ENCODE measurements at regions not wholly inside any gene's neighbourhood (a gene's known extent, or its start where the extent isn't known, plus 50 kb on each side); places are given as distances from the start of the nearest gene placed in this dataset.

DNA sequence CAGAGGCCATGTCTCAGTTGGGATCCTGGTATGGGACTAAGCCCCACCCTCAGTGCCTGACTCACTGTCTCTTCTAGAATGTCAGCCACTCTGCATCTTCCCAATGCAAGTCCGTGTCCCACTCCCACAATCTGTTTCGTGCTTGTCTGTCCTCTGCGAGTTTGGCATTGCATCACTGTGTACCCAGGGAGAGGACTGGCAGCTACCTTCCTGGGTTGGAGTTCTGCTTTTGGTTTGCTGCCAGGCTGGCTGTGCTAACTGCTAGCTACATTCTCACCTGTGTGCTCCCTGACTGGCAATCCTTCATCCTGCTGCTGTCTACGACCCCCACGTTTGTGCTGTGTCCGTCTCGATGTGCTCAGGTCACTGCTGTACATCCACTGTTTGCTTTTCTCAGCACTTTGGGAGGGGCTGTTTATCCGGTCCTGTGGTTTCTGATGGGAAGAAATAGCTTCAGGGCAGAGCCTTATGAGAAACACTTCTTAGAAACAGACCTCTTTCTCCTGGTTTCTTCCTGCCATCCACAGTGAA, 56.0 kb upstream of the GLI3 start:
- 49 to 62% methylated on average over 8 of the region's 8 CpGs for WGBS, 2 donors
- intact Hi-C loops (cut with DNase I; ENCODE audit: low total_unique reads): no loop called here
- no peak overlapping the region for H3K4me3 ChIP-seq (ENCODE audit: low read depth, poor library complexity, severe bottlenecking)
- DNase-seq (ENCODE audit: low spot score in 2 of 2): peak; percentile 62 to 85
- no peak for TF ChIP-seq POLR2A (IDR thresholded peaks at IDR 0.05)
- TF ChIP-seq, protein P1, sequence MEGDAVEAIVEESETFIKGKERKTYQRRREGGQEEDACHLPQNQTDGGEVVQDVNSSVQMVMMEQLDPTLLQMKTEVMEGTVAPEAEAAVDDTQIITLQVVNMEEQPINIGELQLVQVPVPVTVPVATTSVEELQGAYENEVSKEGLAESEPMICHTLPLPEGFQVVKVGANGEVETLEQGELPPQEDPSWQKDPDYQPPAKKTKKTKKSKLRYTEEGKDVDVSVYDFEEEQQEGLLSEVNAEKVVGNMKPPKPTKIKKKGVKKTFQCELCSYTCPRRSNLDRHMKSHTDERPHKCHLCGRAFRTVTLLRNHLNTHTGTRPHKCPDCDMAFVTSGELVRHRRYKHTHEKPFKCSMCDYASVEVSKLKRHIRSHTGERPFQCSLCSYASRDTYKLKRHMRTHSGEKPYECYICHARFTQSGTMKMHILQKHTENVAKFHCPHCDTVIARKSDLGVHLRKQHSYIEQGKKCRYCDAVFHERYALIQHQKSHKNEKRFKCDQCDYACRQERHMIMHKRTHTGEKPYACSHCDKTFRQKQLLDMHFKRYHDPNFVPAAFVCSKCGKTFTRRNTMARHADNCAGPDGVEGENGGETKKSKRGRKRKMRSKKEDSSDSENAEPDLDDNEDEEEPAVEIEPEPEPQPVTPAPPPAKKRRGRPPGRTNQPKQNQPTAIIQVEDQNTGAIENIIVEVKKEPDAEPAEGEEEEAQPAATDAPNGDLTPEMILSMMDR (IDR thresholded peaks at IDR 0.05): no peak

DNA sequence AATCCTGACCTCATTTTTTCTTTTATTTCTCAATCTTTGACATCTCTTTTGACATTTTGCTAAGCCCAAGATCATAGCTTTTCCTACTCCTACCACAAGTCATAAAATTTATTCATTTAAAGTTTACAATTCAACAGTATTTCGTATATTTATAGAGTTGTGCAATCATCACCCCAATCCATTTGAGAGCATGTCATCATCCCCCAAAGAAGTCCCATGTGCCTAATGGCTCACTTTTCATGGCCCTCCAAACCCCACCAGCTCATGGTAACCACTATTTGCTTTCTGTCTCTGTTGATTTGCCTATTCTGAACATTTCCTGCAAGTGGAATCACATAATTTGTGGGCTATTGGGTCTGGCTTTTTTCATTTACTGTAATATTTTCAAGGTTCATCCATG, 52.5 kb upstream of the GLI3 start:
- TF ChIP-seq, protein P1 (IDR thresholded peaks at IDR 0.05): no peak
- TF ChIP-seq POLR2A (IDR thresholded peaks at IDR 0.05): no peak
- no peak overlapping the region for H3K4me3 ChIP-seq (ENCODE audit: low read depth, poor library complexity, severe bottlenecking)
- intact Hi-C loops (cut with DNase I; ENCODE audit: low total_unique reads): no loop called here
- DNase-seq (ENCODE audit: low spot score in 2 of 2): no peak
- 86 to 94% methylated on average over 1 of the region's 1 CpG for WGBS, 2 donors
